Heart left ventricle (tissue), 16 donors: ENCODE measurements at regions not wholly inside any gene's neighbourhood (a gene's known extent, or its start where the extent isn't known, plus 50 kb on each side); places are given as distances from the start of the nearest gene placed in this dataset.

Source experiments
- ATAC-seq, 4 donors: fragments of 200-7000 bp; cut with Tn5 transposase; one replicate each; pipeline ENCODE4 v1.9.1; 2020 to 2022; ENCODE audit warnings: moderate library complexity in 4 of 4, mild to moderate bottlenecking in 3 of 4, moderate number of reproducible peaks in 1 of 4
- DNase-seq, 5 donors: peaks; one replicate each; pipeline ENCODE4 v3.0.0-alpha.2; 2020
- H3K27ac ChIP-seq, 12 donors: fragments of 200-600 bp; sonication (generic) in 4 of 12; one replicate each; pipeline versions ENCODE4 v1.5.0 to v1.8.0; 2016 to 2022; ENCODE audit warnings: mild to moderate bottlenecking in 2 of 12
- H3K27me3 ChIP-seq, 9 donors: fragments of 200-600 bp; sonication (generic) in 2 of 9; one replicate each; pipeline versions ENCODE4 v1.5.1 to v1.8.0; 2016 to 2022; ENCODE audit warnings: mild to moderate bottlenecking in 3 of 9
- H3K36me3 ChIP-seq, 9 donors: fragments of 200-600 bp; sonication (generic) in 2 of 9; one replicate each; pipeline versions ENCODE4 v1.5.0 to v1.8.0; 2018 to 2022; ENCODE audit warnings: mild to moderate bottlenecking in 2 of 9
- H3K4me1 ChIP-seq, 12 donors: fragments of 200-600 bp; sonication (generic) in 4 of 12; one replicate each; pipeline versions ENCODE4 v1.5.0 to v1.8.0; 2016 to 2022; ENCODE audit warnings: mild to moderate bottlenecking in 3 of 12
- H3K4me3 ChIP-seq, 12 donors: fragments of 200-600 bp; sonication (generic) in 4 of 12; one replicate each; pipeline versions ENCODE4 v1.5.0 to v1.8.0; 2017 to 2022; ENCODE audit warnings: mild to moderate bottlenecking in 9 of 12, moderate library complexity in 4 of 12
- H3K9me3 ChIP-seq, 12 donors: fragments of 200-600 bp; sonication (generic) in 4 of 12; one replicate each; pipeline versions ENCODE4 v1.5.0 to v1.8.0; 2016 to 2022; ENCODE audit warnings: mild to moderate bottlenecking in 1 of 12
- CTCF ChIP-seq, 12 donors: fragments of 200-600 bp; sonication (generic) in 4 of 12; IDR thresholded peaks; one replicate each; pipeline versions ENCODE4 v1.5.0 to v1.8.0; 2018 to 2022; ENCODE audit warnings: antibody characterized with exemption in 12 of 12, mild to moderate bottlenecking in 5 of 12
- POLR2A ChIP-seq, 2 donors: fragments of 450-650 bp; IDR thresholded peaks; one replicate each; pipeline ENCODE4 v1.6.1; 2017; ENCODE audit warnings: antibody characterized with exemption in 2 of 2, mild to moderate bottlenecking in 2 of 2, moderate library complexity in 2 of 2
- WGBS, 4 donors: extraction: QIAGEN DNeasy Blood & Tissue Kit in 2 of 4; methylation state at CpG; one replicate each; pipeline versions ENCODE4 v1.1.5 to v1.1.7; 2013 to 2018; 5-methylcytosine and 5-hydroxymethylcytosine counted together
- intact Hi-C, 10 donors: fragments of 100-400 bp; cut with DNase I; formaldehyde crosslinking; loops; one replicate each; pipeline versions ENCODE4 v1.11.1 to v1.14.2; 2022
- donor health status: ischemic (EF 13 %, LVEDD 7.1; RV severe dilation, severe dysfunction).
- donor health status: healthy with polysubstance abuse.
- donor health status: DM: no; HTN: yes; CAD: no.
- donor health status: DM: no; HTN: no; CAD: no.
- donor health status: ischemic (EF 25% LVEDD 6.9; RV normal size, moderate dysfunction).
- donor health status: ischemic (EF 25% LVEDD 5.7; RV mildly dilated, moderate dysfunction).
- donor health status: healthy.
- donor health status: DM: yes; HTN: yes; CAD: no.
- donor health status: ischemic (EF 35%, LVEDD 5.7; RV mildly dilated, moderate dysfunction).
- donor health status: nonischemic (EF 11% LVEDD 7.7; RV severe dilation, severe dysfunction).
- donor health status: DM: yes; HTN: yes; CAD: no.
- donor health status: PGD.
- donor health status: ischemic (EF 29% LVEDD 5.4; RV normal size, mild dysfunction).
- donor health status: nonischemic (EF 23%, LVEDD 6.1; RV moderate dilation, normal function).

- 30 to 36% (median 33%) methylated on average over 4 of the region's 4 CpGs for WGBS, 4 donors
- H3K4me1 ChIP-seq: no peaks in the 10 kb centered on the region
- no peak for ATAC-seq
These were observed 333.0 kb upstream of the ATP11B start for GRCh38 chr3:182460303-182460702.

GRCh38 chr3:182462152-182462551 is 331.2 kb upstream of the ATP11B start:
- TF ChIP-seq POLR2A (IDR thresholded peaks at IDR 0.05) (no peak), CTCF (IDR thresholded peaks at IDR 0.05) (no peak)

More at GRCh38 chr3:182460303-182460702, 333.0 kb upstream of the ATP11B start:
- DNase-seq: no peak
- TF ChIP-seq POLR2A (IDR thresholded peaks at IDR 0.05) (no peak), CTCF (IDR thresholded peaks at IDR 0.05) (no peak)
- intact Hi-C loops: no loop called here
- Histone ChIP-seq H3K36me3 (no peaks in the 10 kb centered on the region), H3K27me3 (no peaks in the 10 kb centered on the region), H3K9me3 (peaks cover 0 to 17% (median 0%) of the 10 kb centered on the region in 12 donors), H3K4me3 (no peak overlapping the region), H3K27ac (no peak overlapping the region)

GRCh38 chr3:182464513-182465145 is 328.7 kb upstream of the ATP11B start:
- DNase-seq (no peak), ATAC-seq (no peak)
- no peak overlapping the region for H3K4me3 ChIP-seq
- H3K4me1 ChIP-seq: no peaks in the 10 kb centered on the region
- H3K27me3 ChIP-seq: no peaks in the 10 kb centered on the region
- 49 to 64% (median 55%) methylated on average over 2 of the region's 2 CpGs for WGBS, 4 donors
- H3K36me3 ChIP-seq: no peaks in the 10 kb centered on the region
- no peak overlapping the region for H3K27ac ChIP-seq
- TF ChIP-seq CTCF (IDR thresholded peaks at IDR 0.05) (no peak), POLR2A (IDR thresholded peaks at IDR 0.05) (no peak)
- H3K9me3 ChIP-seq: peaks cover 0 to 17% (median 0%) of the 10 kb centered on the region in 12 donors
- intact Hi-C loops: no loop called here

More at GRCh38 chr3:182462152-182462551, 331.2 kb upstream of the ATP11B start:
- intact Hi-C loops: no loop called here
- Histone ChIP-seq H3K36me3 (no peaks in the 10 kb centered on the region), H3K4me3 (no peak overlapping the region), H3K9me3 (peaks cover 0 to 17% (median 0%) of the 10 kb centered on the region in 12 donors), H3K27me3 (no peaks in the 10 kb centered on the region), H3K4me1 (no peaks in the 10 kb centered on the region), H3K27ac (no peak overlapping the region)
- no peak for DNase-seq
- no peak for ATAC-seq

- intact Hi-C loops: no loop called here
- no peaks in the 10 kb centered on the region for H3K27me3 ChIP-seq
- no peak for ATAC-seq
- H3K36me3 ChIP-seq: no peaks in the 10 kb centered on the region
- peaks cover 0 to 17% (median 0%) of the 10 kb centered on the region in 12 donors for H3K9me3 ChIP-seq
- TF ChIP-seq CTCF (IDR thresholded peaks at IDR 0.05) (no peak), POLR2A (IDR thresholded peaks at IDR 0.05) (no peak)
- WGBS, 4 donors: 81 to 88% (median 83%) methylated on average over 3 of the region's 3 CpGs
- no peaks in the 10 kb centered on the region for H3K4me1 ChIP-seq
- no peak overlapping the region for H3K4me3 ChIP-seq
- H3K27ac ChIP-seq: no peak overlapping the region
- no peak for DNase-seq
These were observed 327.8 kb upstream of the ATP11B start for GRCh38 chr3:182465301-182466185.
